Umbilical cord (tissue), 1 donor: ENCODE measurements at regions not wholly inside any gene's neighbourhood (a gene's known extent, or its start where the extent isn't known, plus 50 kb on each side); places are given as distances from the start of the nearest gene placed in this dataset.
"Not testable (repeated sequence)": the region's sequence is repeated elsewhere in the genome, so short reads cannot be mapped to it uniquely, and the experiment has no call there.

ENCODE experiments used
- DNase-seq: peaks from one replicate; pipeline ENCODE4 v3.0.0-alpha.2; 2015; ENCODE audit warnings: low spot score

GRCh38 chr6:37078814-37079213, 73.4 kb downstream of the FGD2 start:
- no peak for DNase-seq

- no peak for DNase-seq
Measured at GRCh38 chr6:37081042-37081607, 75.7 kb downstream of the FGD2 start.

- no peak for DNase-seq
Measured at GRCh38 chr6:37082390-37083130, 77.1 kb downstream of the FGD2 start.

GRCh38 chr6:37083243-37084138, 78.0 kb downstream of the FGD2 start:
- DNase-seq, result peak; percentile 85

GRCh38 chr6:37084665-37085064, 79.2 kb downstream of the FGD2 start:
- not testable (repeated sequence) for DNase-seq

- no peak for DNase-seq
Measured at GRCh38 chr6:37085198-37085597, 79.7 kb downstream of the FGD2 start.

- DNase-seq, result peak; percentile 25
Measured at GRCh38 chr6:37088897-37089296, 81.1 kb upstream of the PIM1 start.

- no peak for DNase-seq
Measured at GRCh38 chr6:37089783-37090182, 80.2 kb upstream of the PIM1 start.

GRCh38 chr6:37091104-37091503, 78.8 kb upstream of the PIM1 start:
- not testable (repeated sequence) for DNase-seq

- not testable (repeated sequence) for DNase-seq
Measured at GRCh38 chr6:37091586-37091985, 78.4 kb upstream of the PIM1 start.

GRCh38 chr6:37092923-37093727, 76.8 kb upstream of the PIM1 start:
- no peak for DNase-seq

GRCh38 chr6:37093728-37094069, 76.3 kb upstream of the PIM1 start:
- no peak for DNase-seq

GRCh38 chr6:37095997-37096396, 74.0 kb upstream of the PIM1 start:
- no peak for DNase-seq

- DNase-seq, result no peak
Measured at GRCh38 chr6:37097335-37097734, 72.6 kb upstream of the PIM1 start.

- no peak for DNase-seq
Measured at GRCh38 chr6:37099442-37099841, 70.5 kb upstream of the PIM1 start.

- no peak for DNase-seq
Measured at GRCh38 chr6:37100745-37101144, 69.2 kb upstream of the PIM1 start.

- no peak for DNase-seq
Measured at GRCh38 chr6:37101991-37102298, 68.0 kb upstream of the PIM1 start.

GRCh38 chr6:37102299-37103168, 67.4 kb upstream of the PIM1 start:
- DNase-seq, result peak; percentile 98

- DNase-seq, result peak; percentile 87
Measured at GRCh38 chr6:37103169-37104039, 66.5 kb upstream of the PIM1 start.

GRCh38 chr6:37104824-37105147, 65.2 kb upstream of the PIM1 start:
- DNase-seq, result no peak
